NB4 (cell line): ENCODE measurements at regions not wholly inside any gene's neighbourhood (a gene's known extent, or its start where the extent isn't known, plus 50 kb on each side); places are given as distances from the start of the nearest gene placed in this dataset.

ENCODE experiments used
- CTCF ChIP-seq: IDR thresholded peaks from one replicate; pipeline ENCODE4 v1.5.1; 2012; ENCODE audit warnings: low read depth, low read length
- POLR2A ChIP-seq: IDR thresholded peaks from 2 replicates; pipeline ENCODE4 v1.6.1; 2011; ENCODE audit warnings: mild to moderate bottlenecking; ENCODE audit not compliant: insufficient read length; ENCODE audit errors: extremely low read depth

GRCh38 chr1:100612540-100612939 is 74.6 kb downstream of the GPR88 start:
- no peak for TF ChIP-seq POLR2A
- TF ChIP-seq CTCF, result no peak
